ENCODE measurements at regions not wholly inside any gene's neighbourhood (a gene's known extent, or its start where the extent isn't known, plus 50 kb on each side); places are given as distances from the start of the nearest gene placed in this dataset.
"Not testable (repeated sequence)": the region's sequence is repeated elsewhere in the genome, so short reads cannot be mapped to it uniquely, and the experiment has no call there.

DNA sequence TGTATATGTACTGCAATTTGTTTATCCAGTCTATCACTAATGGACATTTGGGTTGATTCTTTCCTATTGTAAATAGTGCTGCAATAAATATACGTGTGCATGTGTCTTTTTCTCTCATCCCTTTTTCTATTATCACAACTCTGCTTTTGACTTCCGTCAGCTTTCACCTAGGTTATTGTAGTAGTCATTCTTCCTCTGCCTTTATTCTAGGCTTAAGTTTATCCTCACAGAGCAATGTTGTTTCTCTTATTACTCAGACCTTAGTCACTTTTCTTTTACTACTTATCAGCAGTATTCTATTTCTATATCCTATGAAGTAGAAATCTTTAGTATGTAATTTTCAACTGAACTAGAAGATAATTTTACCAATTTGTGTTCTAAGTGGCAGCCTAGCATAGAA lies 175.3 kb upstream of the SEMA3E start:
- DNase-seq, result no peak

DNA sequence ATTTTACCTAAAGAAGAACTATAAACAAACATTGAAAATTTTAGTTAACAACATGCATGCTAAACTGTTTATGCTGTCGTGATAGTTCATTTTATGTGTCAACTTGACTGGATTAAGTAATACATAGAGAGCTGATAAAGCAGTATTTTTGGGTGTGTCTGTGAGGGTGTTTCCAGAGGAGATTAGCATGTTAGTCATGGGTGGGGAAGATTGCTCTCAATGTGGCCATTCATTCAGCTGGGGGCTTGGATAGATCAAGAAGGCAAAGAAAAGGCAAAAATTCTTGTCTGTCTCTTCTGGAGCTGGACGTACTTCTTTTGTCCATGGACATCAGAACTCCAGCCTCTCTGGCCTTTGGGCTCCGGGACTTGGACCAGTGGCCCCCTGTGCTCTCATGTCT lies 172.9 kb upstream of the SEMA3E start:
- DNase-seq, result no peak

DNA sequence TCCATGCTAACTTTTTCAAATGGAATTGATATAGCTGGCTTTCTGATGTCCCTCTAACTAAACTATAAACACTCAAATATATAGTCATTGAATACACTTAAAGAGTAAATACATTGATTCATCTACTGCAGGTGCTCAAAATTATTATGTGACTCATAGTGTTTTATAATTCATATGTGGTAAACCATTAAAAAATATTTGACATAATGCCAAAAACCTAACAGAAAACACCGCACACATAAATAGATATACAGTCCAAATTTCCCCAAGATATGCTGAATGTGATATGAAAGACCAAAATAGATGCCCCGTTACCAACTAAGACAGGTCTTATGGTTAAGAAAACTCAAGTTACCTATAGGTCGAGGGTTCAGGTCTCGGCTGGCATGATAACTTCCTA lies 171.7 kb upstream of the SEMA3E start:
- DNase-seq, result no peak

DNA sequence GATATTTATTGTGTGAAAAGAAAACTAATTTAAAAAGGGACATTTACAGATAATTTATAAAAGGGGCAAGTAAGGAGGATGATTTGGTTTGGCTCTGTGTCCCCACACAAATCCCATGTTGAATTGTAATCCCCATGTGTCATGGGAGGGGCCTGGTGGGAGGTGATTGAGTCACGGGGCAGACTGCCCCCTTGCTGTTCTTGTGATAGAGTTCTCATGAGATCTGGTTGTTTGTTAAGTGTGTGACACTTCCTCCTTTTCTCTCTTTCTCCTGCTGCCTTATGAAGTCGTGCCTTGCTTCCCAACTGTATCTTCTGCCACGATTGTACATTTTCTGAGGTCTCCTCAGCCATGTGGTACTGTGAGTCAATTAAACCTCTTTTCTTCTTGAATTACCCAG lies 171.0 kb upstream of the SEMA3E start:
- DNase-seq, result no peak

DNA sequence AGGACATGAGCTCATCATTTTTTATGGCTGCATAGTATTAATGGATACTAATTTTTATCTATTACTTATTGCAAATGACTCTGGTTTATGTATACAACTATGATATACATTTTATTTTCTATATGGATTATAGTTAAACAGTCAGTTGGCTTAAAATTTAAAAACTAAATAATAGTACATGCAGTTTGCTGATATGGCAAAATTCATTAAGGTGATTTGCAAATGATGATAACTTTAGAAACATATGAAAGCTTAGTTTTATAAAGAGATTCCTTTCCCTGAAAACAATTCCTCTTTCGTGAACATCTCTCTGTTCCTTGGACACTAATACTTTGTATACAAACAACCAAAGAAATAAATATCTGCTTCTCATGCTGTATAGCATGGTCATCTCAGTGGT lies 165.5 kb upstream of the SEMA3E start:
- DNase-seq, result no peak

DNA sequence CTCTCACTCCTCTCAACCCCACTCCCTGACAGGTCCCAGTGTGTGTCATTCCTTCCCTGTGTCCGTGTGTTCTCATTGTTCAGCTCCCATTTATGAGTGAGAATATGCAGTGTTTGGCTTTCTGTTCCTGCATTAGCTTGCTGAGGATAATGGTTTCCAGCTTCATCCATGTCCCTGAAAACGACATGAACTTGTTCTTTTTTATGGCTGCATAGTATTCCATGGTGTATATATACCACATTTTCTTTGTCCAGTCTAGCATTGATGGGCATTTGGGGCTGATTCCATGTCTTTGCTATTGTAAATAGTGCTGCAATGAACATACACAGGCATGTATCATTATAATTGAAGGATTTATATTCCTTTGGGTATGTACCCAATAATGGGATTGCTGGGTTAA lies 163.6 kb upstream of the SEMA3E start:
- not testable (repeated sequence) for DNase-seq

DNA sequence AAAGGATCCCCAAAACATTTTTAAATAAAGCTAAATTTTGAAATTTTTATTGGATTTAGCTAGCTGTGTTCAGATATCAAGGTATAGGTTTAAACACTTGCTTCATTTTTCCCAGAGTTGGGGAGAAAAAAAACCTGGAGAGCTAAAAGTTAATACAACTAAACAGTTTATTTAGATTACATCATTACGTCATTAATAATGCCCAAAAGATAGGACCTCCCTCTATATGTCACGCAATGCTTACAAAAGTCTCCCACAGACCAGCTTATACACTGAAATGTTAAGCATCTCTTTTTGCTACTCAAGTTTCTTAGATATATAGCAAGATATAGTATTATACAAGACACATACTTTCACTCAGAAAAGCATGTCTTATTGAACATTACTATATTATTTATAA lies 160.0 kb upstream of the SEMA3E start:
- no peak for DNase-seq

DNA sequence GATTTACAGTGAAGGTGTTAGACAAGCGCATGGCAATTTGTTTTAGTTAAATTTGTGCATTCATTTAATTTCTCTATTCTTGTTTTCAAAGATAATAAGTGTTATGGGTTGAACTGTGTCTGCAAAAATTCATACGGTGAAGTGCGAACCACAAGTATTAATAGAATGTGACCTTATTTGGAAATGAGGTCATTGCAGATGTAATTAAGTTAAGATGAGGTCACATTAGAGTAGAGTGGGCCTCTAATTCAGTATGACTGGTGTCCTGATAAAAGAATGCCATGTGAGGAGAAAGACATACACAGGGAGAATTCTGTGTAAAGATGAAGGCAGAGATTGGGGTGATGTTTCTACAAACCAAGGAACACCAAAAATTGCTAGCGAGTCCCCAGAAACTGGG lies 158.8 kb upstream of the SEMA3E start:
- DNase-seq, result no peak

DNA sequence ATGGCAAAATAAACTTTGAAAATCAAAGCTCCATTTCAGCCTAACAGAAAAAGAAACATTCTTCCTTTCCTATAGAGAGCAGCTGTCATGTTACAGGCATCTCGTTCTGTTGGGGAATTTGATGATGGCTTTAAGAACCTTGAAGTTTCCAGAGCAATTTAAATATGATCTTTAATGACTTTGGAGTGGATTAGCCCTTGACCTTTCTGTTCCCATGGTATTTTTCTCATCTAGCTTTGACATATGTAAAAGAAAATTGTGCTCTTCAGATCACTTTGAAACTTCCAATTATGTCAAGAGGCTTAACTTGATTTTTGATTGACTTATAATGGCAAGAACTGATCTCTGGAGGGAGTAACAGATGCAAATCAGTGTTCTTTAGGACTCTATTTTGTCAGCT lies 157.6 kb upstream of the SEMA3E start:
- no peak for DNase-seq

DNA sequence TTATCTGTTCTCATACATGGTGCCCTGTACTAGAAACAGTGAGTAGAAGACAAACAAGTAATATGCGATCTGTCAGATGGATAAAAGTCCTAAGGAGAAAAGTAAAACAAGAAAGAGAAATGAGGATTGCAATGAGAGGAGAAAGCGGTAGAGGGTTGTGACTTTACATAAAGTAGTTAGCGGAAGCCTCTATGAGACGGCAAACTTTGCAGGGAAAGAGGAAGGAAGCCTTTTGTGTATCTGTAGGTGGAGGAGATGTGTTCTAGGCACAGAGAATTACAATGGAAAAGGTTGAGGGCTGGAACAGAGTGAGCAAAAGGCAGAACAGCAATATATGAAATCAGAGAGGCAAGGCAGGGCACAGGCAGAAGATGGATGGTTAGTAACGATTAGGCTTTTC lies 150.4 kb upstream of the SEMA3E start:
- DNase-seq, result no peak

DNA sequence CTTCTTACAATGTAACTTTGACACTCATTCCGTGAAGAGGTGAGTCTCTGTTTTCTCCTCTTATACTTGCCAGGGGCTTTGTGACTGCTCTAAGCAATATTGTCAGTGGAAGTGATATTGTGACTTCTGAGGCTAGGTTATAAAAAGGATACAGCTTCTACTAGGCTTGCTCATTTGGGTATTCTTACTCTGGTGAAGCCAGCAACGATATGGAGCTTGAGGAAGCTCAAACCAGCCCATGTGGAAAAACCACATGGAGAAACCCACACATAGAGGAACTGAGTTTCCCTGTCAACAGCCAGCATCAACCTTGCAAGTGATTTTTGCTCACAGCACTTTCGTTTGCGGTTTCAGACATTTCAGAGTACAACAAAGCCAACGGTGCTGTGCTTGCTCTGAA lies 149.6 kb upstream of the SEMA3E start:
- DNase-seq, result no peak

DNA sequence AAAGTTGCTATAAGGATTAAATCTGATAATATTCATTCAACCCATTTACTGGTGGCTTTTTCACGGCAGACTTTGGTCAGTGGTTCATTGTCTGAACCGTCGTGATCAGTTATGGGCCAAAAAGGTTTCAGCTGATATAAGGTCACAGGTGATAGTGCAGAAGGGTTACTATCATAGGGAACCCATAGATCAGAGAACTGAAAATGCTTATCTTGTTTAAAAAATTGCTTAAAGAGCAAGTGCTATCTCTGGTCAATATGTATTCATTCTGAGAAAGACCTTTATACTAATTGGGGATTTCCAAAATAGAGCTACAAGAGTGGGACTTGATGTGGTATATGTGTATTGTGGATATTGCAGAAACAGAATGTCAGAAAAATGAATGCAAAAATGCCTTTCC lies 147.8 kb upstream of the SEMA3E start:
- DNase-seq, result no peak

DNA sequence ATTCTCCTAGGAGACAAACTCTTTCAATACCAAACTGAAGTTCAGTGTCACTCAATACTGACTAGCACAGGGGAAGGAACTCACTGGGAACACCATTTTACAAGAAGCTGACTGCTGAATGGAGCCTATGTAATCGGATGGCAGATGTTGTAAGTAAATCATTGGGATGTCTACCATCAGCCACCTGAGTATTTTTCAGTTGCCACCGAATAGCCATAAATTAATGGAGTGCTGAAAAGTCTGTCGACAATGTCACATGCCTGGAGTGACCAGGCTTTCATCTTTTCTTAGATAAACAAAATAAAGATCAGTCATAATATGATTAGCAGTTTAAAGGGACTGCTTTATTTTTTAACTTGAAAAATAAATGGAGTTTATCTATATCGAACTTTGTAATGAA lies 145.9 kb upstream of the SEMA3E start:
- peak; percentile 22 for DNase-seq

DNA sequence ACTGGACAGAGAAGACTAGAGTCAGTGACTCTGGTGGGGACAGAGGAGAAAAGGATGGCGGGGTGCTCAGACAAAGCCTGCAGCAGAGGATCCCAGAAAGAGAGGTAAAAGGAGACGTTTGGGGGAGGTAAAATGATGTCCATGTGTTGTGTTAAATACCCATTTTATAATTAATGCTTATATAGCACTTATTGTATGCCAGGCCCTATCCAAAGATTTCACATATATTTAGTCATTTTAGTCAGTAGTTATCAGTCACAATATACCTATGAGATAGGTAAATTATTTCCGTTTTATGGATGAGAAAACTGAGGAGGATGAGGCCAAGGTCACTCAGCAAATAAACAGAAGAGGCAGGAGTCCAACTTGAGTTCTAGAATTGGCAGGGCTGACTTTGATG lies 144.6 kb upstream of the SEMA3E start:
- DNase-seq, result no peak

DNA sequence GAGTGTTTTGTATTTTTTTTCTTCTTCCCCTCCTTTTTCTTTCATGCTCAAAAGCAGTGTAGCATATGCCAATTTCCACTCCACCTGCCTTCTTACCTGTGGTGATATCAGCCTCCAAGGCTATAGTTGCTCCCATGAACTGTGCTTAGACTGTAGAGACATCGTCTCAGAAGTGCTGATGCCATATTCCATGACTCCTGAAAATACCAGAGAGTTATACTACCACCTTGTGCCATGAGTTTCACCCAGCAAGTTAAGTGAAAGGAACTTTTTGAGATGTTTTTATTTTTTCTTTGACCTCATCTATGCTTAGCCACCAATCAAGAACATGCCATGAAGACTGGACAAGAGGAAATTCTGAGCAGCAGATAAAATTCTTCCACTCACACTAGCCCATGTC lies 142.8 kb upstream of the SEMA3E start:
- DNase-seq, result no peak

DNA sequence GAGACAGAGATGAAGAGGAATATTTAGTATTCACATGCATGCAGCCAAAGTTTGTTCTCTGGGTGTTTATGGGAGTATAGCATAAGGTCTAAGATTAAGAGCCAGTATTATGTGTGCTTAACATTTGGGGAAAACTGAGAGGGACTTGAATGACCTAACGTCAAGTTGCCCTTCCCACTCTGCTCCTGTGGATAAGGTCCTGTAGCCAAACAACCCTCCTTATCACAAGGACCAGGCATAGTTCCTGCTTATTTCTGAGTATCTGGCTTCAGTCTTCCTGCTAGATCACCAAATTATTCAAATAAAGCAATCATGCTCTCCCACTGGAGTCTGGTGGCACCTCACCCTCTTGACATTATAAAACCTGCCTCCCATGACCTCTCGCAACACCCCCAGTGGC lies 137.9 kb upstream of the SEMA3E start:
- DNase-seq, result no peak

DNA sequence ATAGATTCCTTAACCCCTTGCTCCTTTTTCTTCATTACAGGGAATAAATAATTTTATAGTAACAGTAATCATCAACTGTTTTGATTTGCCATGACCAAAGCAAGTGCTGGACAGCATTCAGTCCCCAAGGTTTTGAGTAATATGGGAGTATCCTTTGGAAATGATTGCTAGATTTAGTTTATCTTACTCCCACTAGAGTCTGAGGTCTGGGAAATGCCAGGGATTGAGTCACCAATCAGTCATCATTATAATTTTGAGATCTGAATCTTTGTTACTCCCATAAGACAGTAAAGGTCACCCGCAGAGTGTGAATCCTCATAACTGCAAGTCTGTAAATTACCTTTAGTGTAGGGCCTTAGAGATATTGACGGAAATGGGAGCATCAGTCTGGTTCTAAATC lies 133.7 kb upstream of the SEMA3E start:
- no peak for DNase-seq

DNA sequence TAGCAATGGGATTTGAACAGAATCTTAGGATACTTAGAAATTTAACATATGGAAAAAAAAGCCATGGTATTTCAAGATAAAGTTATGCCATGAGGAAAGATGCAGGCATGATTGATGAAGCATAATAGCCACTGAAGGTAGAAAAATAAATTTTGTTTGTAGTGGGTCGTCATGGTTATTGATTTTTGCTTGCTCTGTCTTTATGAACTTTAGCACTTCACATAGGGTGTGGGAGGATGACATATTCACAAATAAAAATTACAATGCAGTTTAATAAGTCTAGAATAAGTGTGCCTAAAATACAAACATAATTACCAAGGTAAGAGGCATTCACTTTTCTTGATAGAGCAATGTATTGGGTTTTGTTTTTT lies 129.1 kb upstream of the SEMA3E start:
- no peak for DNase-seq

DNA sequence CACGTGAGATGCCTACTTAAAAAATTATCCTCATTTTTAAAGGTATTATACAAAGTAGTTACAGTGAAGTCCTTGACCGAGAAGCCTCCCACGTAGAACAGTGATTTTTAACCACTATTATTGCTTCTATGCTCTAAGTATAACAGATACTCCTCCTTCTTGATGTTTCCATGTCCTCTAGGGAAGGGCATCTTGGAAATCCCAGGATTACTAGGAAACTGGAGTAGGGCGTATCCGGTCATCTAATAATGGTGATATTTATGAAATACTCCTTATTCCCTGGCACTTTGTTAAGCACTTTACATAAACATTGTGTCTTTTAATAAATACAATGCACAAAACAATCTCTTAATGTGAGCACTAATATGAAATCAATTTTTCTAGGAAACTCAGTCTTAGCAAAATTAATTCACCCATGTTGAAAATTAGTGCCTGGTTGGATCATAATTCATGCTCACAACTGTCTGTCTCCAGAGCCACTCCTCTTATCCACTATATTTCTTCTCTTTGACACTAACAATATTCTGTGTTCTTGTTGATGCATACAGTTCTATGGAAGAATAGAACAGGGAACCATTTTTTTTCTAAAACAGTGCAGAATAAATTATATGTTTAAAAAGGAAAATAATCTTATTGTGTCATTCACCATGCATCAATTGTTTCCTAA lies 128.6 kb upstream of the SEMA3E start:
- DNase-seq, result no peak

DNA sequence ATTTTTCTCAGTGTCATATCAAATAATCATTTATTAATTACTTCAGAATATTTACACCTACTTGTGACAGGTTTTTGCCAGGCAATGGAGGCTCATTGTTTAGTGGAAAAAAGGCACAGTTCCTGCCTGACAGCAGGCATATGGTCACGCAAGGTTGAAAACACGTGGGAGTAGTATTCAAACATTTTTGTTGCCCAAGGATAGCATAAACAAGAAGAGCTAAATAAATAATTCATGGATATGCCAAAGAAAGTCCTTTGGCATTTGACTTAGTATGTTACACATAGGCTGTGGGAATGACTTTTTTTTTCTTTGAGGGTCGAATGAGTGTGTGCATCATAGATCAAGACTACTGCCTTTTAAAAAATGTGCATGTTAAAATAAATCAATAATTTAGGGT lies 120.5 kb upstream of the SEMA3E start:
- no peak for DNase-seq

DNA sequence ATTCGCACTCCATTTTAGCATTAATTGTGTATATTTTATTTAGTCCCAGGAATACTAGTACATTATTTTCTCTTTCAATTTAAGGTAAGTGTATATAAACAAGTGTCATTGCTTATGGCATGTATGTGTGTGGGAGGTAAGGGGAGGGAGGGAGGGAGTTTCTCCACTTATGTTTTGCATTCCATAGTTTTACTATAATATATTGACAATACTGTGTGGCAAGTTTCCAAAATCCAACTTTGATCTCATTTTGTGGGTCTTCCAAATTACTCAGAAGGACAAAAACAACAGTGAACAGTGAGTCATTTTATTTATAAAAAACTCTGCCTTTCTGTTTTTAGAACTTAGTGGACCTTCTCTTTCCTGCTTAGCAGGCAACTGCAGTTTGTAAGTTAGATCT lies 102.3 kb upstream of the SEMA3E start:
- DNase-seq, result no peak

DNA sequence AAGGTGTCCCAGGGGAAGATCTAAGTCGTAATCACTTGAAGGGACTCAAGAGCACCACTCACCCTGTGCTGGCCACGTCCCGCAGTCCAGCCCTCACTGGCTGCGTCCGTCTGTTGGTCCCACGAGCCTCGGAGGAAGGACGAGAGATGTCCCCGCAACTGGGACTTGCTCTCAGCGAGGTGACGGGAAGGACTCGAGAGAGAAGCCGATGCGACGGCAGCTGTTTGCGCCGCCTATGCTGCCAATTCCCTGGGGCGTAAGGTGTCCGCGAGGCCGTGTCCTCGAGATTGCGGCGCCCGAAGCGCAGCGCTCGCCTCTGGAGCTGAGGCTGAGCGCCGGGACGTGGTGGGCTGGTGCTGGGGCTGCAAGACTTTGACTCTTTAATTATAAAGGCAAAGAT lies 100.6 kb upstream of the SEMA3E start:
- no peak for DNase-seq

DNA sequence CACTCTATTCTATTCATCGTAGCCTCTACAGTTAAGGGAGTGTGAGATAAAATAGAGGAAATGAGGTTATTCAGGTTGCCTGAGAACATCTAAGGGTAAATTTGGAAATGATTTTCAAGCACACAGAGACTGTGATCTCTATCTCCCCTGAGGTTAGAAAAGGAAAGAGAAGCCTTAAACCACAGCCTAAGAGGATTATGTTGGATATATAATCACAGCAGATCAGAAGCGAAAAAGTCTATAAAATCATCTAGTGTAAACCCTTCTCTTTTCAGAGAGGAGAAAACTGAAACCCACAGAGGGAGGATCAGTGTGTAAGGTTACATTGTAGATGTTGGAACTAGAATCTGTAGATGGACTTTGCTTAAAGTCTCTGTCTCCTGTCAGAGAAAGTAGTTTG lies 90.6 kb upstream of the SEMA3E start:
- DNase-seq, result no peak

DNA sequence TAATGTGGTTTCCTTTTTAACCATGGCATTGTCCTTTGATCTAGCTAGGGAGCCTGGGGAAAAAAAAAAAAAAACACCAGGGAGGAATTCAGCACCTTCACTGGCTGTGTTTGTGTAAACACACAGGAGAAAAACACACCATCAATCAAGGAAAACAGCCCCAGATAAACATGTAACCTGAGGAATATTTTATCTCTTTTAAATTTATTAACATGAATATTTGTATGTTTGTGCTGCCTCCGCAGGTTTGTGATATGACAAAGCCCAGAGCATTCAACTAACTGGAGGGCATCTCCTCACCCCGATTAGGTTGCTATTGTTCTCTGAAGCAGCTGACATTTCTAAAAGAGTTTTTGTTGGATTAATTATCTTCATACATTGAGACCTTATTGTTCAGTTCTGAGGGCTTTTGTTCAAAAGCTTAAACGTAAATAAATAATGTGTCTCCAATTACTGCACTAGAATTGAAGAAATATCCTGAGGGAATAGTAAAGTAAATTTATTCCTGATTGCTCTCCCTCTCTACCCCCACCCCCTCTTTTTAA lies 89.4 kb upstream of the SEMA3E start:
- no peak for DNase-seq

DNA sequence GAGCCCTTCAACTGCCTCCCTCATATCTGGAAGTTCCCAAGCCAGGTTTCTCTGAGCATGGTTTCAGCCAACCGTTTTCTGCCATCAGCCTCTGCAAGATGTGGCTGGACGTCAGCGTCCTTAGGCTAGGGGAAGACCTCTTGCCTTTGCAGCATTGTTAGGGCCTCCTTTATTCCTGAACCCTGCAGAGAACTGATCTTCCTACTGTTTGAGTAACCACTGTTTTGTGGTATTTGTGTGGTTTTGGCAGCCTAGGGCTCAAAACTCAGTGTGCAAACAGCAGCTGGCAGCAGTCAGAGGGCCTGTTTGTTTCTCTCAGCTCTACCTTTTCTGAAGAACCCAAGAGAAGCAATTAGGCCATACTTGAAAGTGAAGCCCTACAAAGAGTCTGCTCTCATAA lies 83.4 kb upstream of the SEMA3E start:
- DNase-seq, result peak; percentile 5

DNA sequence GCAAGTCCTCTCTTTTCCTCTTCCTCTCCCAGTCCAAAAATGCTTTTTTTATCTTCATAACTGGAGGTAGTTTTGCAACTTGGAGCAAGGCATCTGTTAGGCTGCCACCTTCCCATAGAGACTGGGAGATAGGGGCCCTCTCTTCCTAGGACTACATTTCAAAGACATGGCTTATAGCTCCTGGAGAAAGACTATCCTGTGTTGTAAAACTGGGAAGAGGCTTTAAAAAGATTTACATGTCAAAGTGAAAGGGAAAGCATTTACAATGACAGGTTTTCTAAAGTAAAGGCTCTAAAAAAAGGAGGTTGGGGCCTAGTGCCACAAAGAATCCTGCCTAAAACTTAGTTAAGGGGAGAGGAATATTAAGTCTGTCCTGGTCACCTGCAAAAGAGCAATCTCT lies 82.2 kb upstream of the SEMA3E start:
- DNase-seq, result no peak

All from NCI-H510A treated with DMSO at 0.1 percent for 48 hours (cell line).